Gastrocnemius medialis (tissue), 4 donors: ENCODE measurements at regions not wholly inside any gene's neighbourhood (a gene's known extent, or its start where the extent isn't known, plus 50 kb on each side); places are given as distances from the start of the nearest gene placed in this dataset.

Source experiments
- CTCF ChIP-seq, 5 experiments: fragments of 450-650 bp in 3 of 5; fragments of 200-600 bp in 2 of 5; sonication (generic) in 2 of 5; IDR thresholded peaks in 4 of 5; conservative IDR thresholded peaks in 1 of 5; 1 replicate in 4 of 5; 2 replicates in 1 of 5; pipeline ENCODE4 v1.5.1; 2016 to 2019; ENCODE audit warnings: antibody characterized with exemption in 5 of 5, mild to moderate bottlenecking in 3 of 5, moderate library complexity in 3 of 5
- POLR2A ChIP-seq, 2 donors: fragments of 450-650 bp; IDR thresholded peaks; one replicate each; pipeline ENCODE4 v1.6.1; 2017; ENCODE audit warnings: antibody characterized with exemption in 2 of 2, mild to moderate bottlenecking in 2 of 2, moderate library complexity in 2 of 2

GRCh38 chr18:51458861-51459260, 261.4 kb upstream of the MEX3C start:
- TF ChIP-seq CTCF (IDR thresholded peaks at IDR 0.05 in 4 of 5, conservative IDR thresholded peaks at IDR 0.05 in 1 of 5) (no peak), POLR2A (IDR thresholded peaks at IDR 0.05) (no peak)
